Embryonic facial prominence (tissue), 1 donor: ENCODE measurements at regions not wholly inside any gene's neighbourhood (a gene's known extent, or its start where the extent isn't known, plus 50 kb on each side); places are given as distances from the start of the nearest gene placed in this dataset.

ENCODE experiments used
- DNase-seq: peaks from one replicate; pipeline ENCODE4 v3.0.0-alpha.2; 2016; ENCODE audit errors: extremely low spot score

DNA sequence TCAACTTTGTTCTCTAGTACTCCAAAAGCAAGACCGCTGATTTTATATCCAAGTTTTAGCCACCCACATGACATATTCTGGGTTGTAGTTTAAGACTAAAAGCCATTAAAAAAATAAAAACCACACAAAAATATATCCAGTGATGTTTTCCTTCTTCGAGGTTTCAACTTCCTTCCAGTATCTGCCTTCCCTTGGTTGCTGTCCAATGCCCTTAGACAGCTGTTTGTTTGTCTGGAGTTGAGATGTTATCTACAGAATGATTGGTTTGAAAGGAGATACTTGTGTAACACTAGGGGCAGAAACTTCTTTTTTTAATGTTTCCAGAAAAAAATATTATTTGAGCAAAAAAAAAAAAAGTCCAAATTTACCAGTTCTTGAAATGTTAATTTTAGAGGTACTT is 591.5 kb upstream of the PCDH9 start:
- no peak for DNase-seq

DNA sequence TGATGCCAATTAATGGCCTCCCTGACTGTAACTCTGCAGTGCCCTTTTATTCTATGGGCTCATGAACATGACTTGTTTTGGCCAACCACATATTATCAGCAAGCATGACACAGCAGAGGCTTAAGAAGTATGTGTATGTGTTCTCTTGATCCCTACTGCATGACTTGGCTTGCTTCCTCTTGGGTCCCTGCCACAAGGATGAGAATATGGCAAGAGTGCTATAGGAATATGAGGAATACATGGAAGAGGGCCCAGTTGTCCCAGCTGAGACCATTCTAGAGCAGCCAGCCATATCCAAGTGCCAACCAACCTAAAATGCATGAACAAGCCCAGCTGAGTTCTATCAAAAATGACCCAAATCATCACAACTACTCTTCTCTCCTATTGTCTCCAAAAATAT is 576.7 kb upstream of the PCDH9 start:
- DNase-seq: no peak

DNA sequence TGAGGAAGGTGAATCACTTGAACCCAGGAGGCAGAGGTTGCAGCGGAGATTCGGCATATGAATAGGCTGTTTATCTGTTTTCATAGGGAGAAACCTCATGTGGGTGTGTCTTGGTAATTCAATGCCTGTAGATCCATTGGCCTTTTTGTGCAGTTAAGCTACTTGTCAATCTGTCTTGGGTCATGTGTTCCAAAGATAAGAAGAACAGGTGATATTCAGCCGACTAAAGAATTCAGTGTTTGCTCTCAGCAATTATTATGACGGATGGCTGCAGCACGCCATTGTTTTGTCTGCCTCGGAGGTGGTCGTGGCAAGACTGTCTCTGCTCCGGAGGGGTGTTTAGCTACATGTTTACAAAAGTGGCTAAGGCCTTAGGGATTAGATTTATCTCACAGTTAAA is 573.0 kb upstream of the PCDH9 start:
- DNase-seq: no peak

DNA sequence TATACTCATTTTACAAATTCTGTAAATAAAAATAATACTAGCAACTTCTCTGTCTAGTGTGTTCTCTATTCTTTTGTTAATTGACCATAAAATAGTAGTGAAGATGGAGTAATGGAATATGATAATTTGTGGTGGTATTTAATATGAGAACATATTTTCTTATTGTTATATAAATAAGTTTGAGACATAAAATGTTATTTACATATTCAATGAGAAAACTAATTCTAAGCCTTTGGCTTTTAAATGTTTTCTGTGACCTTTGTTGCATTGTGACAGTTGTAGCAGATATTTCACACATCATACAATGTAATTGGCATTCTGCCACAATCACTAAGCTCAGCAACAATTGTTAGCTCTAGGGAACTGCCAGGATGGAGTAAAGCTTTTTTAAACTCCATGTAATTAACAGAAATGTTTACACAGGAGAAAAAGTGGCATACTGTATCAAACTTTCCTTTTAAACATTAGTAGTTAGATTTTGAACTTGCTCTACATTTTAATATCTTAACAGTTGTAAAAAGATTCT is 562.1 kb upstream of the PCDH9 start:
- DNase-seq: no peak

DNA sequence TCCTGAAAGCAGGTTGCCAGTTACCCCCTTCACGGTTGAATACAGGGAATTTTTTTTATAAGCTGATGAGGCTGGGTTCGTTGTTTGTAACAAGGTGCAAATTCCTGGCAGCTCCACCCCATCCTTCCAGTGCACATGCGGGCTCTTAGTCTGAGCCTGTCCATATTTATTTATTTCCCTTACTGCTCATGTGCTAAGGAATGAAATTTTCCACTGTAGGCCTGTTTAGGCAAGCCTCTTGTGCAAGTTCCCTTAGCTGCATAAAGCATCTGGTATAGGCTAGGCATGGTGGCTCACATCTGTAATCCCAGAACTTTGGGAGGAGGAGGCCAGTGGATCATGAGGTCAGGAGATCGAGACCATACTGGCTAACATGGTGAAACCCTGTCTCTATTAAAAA is 560.9 kb upstream of the PCDH9 start:
- DNase-seq: no peak

DNA sequence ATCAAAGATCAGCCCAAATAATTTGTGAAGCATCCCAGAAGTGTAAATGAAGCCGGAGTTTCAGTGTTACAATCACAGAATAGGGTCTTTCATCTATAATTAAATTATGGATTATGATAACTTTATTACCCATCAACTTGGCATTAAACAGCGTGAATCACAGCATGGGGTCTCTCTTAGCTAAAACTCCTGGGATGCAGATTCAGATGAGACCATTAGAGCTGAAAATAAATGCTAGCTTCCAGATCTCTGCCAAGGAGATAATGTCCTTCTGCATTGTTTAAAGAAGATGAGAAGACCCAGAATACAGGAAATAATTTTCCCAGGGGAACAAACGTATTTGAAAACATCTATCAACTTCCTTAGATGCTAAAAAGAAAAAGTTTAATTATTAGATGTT is 546.0 kb upstream of the PCDH9 start:
- DNase-seq: no peak

DNA sequence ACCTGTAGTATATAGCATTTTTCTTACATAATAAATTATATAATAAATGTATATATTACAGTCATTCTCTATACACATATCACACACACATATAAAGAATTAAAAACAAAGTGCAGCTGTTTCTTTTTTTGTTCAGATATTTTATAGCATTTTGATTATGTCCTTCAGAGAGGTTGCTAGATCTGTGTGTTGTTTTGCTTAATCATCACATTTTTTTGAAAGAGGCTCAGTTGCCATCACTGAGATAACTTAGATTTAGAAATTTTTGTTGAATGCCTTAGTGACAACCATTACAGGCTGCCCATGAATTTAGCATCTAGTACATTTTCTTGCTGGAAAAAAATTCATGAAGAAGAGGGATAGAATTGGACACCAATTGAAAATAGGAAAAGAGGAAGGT is 545.2 kb upstream of the PCDH9 start:
- no peak for DNase-seq

DNA sequence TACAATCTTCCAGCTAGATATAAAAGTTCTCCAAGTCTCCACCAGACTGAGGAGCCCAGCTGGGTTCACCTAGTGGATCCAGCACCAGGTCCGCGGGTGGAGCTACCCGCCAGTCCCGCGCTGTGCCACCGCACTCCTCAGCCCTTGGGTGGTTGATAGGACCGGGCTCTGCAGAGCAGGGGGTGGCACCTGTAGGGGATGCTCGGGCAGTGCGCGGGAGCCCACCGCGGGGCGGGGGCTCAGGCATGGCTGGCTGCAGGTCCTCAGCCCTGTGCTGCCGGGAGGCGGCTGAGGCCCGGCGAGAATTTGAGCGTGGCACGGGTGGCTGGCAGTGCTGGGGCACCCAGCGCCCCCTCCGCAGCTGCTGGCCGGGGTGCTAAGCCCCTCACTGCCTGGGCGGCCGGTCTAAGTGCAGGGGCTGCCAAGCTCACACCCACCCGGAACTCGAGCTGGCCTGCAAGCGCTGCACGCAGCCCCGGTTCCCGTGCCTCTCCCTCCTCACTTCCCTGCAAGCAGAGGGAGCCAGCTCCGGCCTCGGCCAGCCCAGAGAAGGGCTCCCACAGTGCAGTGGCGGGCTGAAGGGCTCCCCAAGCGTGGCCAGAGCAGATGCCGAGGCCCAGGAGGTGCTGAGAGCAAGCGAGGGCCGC is 542.8 kb upstream of the PCDH9 start:
- no peak for DNase-seq

DNA sequence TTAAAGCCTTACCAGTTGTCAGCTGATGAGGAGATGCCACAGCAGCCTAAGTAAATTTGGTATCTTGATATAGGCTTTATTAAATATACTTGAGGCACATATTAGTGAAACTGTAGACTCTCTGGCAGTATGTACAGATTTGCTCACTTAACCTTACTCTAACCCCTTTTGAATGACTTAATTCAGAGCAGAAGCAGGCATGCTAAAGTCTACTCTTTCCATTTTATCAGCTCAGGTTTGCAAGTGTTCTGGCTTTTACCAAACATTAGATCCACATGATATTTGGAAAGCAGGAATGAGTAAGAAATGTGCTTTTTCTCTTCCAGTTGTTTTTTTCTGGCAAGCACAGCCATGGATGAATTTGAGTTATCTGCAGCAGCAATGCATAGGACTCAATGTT is 541.0 kb upstream of the PCDH9 start:
- no peak for DNase-seq

DNA sequence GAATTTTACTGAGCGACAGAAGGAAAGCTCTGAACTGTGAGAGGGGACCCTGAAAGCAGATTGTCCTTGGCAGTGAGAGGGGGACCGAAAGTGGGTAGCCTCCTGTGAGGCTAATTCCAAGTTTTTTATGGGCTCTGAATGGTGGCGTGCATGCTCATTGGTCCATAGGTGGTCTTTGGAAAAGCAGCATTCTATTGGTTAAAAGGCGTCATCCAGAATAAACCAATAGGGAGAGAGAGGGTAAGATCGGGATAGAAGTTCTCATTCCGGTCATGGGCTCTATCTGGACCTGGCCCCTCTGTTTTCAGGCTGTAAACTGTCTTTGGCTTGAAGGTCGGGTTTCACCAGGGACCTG is 539.8 kb upstream of the PCDH9 start:
- no peak for DNase-seq

DNA sequence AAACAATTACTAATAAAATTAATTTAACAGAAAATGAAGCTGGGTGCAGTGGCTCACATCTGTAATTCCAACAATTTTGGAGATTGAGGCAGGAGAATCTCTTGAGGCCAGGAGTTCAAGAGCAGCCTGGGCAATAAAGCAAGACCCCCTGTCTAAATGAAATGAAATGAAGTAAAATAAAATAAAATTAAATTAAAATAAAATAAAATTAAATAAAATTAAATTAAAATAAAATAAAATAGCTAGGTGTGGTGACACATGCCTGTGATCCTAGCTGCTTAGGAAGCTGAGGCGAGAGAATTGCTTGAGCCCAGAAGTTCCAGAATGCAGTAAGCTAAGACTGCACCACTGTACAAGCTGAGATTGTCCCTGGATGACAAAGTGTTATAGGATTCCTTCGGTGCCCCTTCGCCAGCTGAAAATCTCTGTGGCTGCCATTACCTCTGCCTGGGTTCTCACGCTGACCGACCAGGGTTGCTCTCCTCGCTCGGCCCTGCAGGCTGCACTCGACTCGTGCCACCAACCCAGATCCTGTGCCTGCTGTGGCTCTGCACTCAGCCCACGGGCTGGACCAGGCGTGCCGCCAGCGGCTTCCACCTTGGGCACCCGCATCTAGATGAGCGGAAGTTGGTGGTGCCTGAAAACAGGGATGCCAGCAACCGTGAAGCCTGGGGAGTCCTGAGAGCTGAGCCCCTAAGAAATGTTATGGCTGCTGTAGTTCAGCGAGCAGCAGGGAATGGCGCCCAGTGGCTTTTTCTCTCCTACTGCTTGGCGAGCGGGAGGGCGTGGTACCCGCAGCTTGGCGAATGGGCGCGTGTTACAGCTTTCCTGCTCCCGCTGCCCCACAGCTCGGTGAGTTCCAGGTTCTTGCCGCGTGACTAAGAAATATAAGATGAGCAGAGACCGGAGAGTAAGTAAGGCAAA is 539.2 kb upstream of the PCDH9 start:
- no peak for DNase-seq

DNA sequence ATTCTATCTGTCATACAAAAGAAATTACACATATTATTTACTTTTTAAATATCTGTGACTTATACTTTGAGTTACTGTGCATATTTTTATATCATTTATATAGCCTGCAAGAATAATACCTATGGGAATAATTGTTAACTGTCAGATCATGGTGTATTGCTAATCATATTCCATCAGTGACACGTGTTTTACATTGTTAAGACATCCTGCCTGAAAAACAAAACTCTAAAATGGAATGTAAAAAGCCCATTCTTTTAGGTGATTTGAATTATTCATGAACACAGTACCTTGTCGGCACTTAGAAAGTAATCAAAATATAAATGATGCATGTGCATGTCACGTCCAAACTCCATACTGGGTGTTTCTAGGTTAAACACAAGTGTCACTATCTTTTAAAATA is 533.8 kb upstream of the PCDH9 start:
- no peak for DNase-seq

DNA sequence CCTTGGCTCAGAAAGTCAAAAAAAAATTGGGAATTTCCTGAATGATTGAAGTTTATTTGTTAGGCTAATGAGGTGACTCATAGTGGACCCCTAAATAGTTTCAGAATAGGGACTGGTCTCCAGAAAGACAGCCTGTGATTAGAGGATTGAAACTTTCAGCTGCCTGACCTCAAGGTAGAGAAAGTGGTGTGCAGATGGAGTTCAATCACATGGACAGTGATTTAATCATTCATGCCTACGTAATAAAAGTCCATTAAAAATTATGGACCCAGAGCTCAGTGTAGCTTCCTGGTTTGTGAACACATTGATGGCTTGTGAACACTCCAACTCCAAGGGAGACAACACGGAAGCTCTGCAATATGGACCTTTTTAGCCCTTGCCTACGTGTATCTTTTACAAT is 533.2 kb upstream of the PCDH9 start:
- DNase-seq: no peak

DNA sequence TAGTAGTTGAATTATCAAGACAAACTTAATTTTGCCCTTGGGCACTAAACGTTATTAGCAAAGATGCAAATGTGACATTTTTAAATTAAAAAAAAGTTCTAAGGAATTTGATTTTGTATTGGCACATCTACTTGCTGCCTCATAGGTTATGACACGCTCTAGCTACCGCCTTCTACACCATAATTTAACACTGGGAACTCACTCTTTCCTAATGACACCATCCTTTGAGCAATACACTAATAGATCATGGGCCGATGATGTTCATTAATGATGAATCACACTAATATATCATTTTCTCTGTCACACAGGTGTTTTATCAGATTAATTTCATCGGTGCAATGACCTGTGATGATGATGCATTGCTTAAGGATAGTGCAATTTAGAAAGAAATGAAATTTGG is 528.8 kb upstream of the PCDH9 start:
- DNase-seq: no peak

DNA sequence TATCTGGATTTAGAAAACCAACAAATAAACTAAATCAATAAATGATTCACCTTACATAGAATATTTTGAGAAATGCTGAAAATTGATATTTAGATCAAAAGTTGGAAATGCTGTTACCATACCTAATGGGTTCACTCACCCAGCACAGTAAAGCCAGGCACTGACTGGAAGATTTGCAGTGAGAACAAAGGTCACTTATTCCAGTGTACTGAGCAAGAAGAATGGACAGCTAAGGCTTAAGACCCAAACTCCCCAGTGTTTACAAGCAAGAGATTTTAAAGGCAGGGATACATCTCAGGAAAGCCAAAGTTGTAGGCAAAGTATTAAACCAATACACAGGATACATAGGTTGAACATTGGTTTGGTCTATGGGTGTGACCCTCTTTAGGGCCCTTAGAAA is 523.9 kb upstream of the PCDH9 start:
- DNase-seq: no peak

DNA sequence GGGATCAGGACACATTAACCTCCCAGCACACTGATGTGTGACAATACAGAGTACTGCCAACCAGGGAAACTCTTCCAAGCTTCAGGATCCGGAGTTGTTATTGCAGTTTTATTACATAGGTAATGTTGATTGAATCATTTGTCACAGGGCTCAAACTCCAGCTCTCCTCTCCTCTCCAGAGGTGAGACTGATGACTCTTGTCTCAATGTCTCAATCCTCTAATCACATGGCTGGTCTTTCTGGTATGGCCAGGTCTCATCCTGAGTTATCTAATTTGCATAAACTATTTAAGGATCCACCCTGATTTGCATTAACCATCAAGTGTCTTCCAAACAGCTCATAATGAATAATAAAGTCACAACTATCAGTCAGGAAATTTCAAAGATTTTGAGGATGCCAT is 522.6 kb upstream of the PCDH9 start:
- no peak for DNase-seq

DNA sequence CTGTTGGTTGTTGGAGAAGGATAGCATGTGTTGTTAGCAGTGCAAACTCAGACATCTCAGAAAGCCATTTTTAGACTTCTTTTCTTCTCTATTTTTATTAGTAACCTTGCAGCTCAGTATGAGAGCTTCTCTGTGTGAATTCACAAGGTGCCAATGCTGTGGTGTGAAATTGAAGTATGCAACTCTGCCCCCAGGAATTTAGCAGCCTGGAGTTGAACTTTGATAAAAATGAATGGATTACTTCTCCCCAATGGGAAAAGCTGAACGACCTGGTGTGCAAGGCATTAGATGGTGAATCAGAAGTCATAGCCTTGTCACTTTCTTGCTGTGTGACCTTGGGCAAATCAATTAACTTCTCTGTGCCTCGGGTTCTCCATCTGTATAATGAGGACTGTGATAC is 512.3 kb upstream of the PCDH9 start:
- no peak for DNase-seq

DNA sequence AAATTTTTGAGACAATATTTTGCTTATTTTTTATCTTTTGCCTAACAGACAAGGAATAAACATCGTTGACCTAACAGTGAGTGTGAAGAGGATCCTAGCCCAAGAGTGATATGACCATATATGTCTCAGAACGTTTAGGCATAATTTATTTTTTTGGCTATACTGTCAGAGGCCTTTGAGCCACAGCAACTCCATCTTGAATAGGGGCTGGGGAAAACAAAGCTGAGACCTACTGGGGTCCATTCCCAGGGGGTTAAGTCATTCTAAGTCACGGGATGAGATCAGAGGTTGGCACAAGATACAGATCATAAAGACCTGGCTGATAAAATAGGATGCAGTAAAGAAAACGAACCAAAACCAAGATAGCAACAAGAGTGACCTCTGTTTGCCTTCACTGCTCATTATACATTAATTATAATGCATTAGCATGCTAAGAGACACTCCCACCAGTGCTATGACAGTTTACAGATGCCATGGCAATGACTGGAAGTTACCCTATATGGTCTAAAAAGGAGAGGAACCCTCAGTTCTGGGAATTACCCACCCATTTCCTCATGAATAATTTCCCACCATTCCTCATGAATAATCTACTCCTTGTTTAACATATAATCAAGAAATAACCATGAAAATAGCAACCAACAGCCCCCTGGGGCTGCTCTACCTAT is 510.9 kb upstream of the PCDH9 start:
- DNase-seq: no peak

DNA sequence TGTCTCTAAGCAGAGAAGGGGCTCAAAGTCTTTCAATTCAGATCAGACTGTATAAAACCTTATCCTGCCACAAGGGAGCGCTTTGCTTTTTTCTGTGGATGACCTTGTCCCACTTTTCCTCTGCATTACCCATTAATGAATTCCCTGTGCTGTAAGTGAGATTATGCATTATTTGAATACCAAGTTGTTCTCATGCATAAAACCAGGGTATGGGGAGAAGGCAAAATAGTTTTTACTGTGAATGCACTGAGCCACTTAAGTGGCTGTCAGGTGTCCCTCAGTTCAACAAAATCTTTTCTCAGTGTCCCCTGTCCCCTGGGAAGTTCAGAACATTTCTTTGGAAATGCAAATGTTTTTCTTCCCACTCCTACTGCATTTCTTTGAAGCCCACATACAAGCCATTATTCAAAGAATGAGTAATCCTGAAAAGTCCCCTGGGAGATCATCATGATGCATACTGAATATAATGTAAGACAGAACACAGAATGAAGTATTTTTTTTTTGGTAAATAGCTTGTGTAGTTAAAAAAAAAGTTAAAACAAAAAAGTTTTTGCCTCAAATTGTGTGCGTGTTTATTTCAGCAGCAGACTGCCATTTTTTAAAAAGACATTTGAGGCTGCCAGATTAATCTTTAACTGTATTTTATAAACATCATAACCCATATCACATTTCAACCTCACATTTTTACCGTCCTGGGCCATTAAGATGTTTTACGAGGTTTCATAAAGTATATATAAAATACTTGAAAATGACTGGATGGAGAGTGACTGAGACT is 506.7 kb upstream of the PCDH9 start:
- DNase-seq: peak; percentile 12

DNA sequence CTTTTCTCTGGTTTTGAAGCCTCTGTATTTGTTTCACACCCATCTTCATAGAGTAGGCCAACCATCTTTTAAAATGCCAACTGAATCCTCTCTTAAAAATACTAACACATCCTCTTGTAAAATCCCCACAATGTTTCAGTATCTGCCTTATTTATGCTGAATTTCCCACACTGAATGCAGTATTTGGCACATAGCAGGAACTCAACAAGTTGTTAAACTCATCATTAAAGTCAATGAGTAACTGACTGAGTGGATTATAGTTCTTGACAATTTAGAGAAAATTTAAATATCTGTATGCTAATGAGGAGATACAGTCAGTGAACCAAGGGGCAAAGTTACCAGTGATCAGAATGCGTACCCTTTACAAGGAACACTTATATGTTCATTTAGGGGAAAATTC is 505.5 kb upstream of the PCDH9 start:
- DNase-seq: no peak

DNA sequence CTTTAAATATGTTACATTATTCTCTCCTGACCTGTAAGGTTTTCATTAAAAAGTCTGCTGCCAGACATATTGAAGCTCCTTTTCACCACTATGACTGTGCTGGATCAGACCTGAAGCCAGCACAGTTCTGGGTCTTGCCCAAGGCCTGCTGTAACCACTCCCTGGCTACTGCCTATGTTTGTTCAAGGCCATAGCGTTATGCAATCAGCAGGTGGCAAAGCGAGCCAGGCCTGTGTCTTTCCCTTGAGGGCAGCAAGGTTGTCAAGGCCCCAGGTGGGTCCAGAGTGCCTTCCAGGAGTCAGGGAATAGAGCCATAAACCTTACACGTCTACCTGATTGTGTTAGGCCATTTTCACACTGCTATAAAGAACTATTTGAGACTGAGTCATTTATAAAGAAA is 496.8 kb upstream of the PCDH9 start:
- DNase-seq: no peak

DNA sequence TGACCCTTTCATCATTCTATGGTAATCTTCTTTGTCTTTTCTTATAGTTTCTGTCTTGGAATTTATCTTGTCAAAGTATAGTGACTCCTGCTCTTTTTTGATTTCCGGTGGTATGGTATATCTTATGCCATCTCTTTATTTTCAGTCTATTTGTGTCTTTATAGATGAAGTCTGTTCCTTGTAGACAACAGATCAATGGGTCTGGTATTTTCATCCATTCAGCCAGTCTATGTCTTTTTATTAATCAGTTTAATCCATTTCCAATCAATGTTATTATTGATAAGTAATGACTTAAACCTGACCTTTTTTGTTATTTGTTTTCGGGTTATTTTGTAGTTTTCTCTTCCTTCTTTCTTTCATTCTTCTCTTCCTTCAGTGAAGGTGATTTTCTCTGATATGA is 495.9 kb upstream of the PCDH9 start:
- DNase-seq: no peak
